NCI-H1417 (cell line): ENCODE measurements at regions not wholly inside any gene's neighbourhood (a gene's known extent, or its start where the extent isn't known, plus 50 kb on each side); places are given as distances from the start of the nearest gene placed in this dataset.
A peak's percentile ranks its signal among the peaks of the same experiment; 100 is the strongest.

ENCODE experiments used
- DNase-seq, 3 experiments: peaks; one replicate each; lab custom pipeline; 2025; lab: John Stamatoyannopoulos, UW

GRCh38 chr4:34678431-34678830, 1565.9 kb downstream of the ARAP2 start:
- no peak for DNase-seq

- no peak for DNase-seq
Observed at GRCh38 chr4:34679228-34679627, 1565.1 kb downstream of the ARAP2 start.

DNA sequence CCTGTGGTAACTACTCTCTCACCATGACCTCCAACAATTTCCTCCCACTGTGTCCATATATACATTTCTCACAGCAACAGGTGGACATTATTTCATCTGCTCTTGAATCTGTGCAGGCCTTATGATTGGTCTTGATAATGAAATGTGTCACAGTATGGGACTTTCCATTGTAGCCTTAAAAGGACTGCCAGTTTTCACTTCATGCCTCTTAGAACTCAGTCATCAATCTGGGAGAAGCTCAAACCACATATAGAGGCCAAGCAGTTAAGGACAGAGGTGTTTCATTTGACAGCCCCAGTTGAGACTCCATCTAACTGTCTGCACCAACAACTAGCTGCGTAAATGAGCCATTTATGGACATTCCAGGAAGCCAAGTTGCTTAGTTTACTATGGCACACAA, 1534.8 kb downstream of the ARAP2 start:
- no peak for DNase-seq

- DNase-seq: no peak
Observed at GRCh38 chr4:34718576-34719245, 1525.6 kb downstream of the ARAP2 start.

- DNase-seq: peak in 2 of 3 experiments; percentile 68 to 83
Observed at GRCh38 chr4:34720571-34720970, 1523.7 kb downstream of the ARAP2 start.

GRCh38 chr4:34721835-34722234, 1522.5 kb downstream of the ARAP2 start:
- DNase-seq: no peak

DNA sequence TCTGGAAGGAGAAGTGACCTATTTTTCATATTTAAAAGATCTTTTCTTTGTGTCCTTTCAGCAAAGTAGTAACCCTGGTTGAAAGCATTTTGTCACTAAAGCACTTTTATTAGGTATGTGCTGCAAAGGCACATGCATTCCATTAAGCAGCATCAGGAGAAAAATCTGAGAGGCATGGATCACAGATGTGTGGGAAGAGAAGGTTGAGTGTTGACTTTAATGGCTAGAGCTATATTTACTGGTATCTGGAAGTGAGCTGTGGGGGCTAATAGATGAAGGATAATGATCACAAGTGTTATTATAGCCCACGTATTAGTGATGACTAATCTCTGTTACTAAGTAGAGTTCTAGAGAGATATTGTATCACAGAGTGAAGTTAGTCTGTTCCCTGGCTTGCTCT, 1520.7 kb downstream of the ARAP2 start:
- peak in 1 of 3 experiments; percentile 30 for DNase-seq

- DNase-seq: no peak
Observed at GRCh38 chr4:34724491-34724890, 1519.8 kb downstream of the ARAP2 start.

DNA sequence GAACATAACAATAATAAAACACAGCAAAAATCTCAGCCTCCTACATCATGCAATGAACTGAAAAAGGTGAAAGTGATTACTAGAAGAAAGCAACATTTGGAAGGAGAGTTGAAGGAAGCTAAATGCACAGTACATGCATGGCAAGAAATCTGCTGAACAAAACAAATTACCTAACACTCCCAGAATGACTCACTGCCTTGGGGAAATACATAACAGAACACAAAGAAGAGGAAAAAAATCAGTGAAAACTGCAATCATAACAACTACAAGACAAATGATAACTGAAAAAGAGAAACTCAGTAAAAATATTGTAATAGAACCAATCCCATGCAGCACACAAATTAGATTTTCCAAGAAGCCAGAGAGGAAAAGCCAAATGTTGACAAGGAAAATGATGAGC, 1513.2 kb downstream of the ARAP2 start:
- no peak for DNase-seq

DNA sequence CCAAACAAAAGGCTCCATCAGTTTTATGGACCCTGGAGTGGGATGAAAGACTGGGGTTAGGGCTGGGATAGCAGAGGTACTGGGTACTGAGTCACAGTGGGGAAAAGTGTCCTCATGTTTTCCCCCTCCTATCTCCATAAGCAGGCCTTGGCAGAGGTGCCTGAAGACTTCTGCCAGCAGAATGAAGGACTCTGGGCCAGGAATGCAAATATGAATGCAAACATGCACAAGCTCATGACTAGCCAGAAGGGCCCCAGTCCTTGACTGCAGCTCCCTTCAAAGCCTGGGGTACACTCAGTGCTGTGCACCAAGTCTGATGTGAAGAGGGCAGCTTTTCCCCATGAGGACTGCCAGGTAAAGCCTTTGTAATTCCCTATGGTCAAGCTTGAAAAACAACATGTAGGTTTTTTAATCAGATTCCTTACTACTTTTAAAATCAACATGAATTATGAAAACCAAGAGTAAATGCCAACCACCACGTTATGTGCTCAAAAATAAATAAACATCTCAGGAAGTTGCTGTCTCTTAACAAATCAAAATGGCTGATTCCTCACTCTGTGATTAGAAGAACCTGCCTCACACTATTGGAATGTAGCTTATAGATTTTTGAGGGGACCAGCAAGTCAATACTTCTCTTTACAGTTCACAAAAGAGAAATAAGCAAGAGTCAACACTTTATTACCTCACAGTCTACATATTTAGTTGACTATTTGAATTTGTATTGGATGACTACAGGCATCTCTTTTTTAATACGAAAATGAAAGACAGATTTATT, 1512.0 kb downstream of the ARAP2 start:
- no peak for DNase-seq

- peak in 1 of 3 experiments; percentile 27 for DNase-seq
Observed at GRCh38 chr4:34733185-34733941, 1511.0 kb downstream of the ARAP2 start.

GRCh38 chr4:34766935-34767334, 1477.4 kb downstream of the ARAP2 start:
- no peak for DNase-seq

GRCh38 chr4:34767407-34767806, 1476.9 kb downstream of the ARAP2 start:
- no peak for DNase-seq

DNA sequence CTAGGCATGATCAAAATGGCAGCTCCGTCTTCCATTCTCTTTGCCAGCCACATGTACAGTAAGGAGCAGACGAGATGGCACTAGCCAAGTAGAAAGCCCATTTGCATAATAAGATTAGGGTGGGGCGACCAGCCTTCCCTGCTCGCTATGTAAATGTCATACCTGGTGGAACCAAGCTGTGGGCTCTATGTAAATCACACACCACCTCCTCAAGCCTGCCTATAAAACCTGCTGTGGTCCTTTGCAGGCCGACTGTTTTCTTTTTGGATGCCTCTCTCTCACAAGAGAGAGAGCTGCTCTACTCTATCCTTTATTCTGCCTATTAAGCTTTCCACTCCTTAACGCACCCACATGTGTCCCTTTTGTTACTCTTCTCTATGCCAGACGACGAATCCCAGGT, 1472.7 kb downstream of the ARAP2 start:
- DNase-seq: no peak

- DNase-seq: no peak
Observed at GRCh38 chr4:34790131-34790530, 1454.2 kb downstream of the ARAP2 start.

GRCh38 chr4:34791209-34791608, 1453.1 kb downstream of the ARAP2 start:
- no peak for DNase-seq

DNA sequence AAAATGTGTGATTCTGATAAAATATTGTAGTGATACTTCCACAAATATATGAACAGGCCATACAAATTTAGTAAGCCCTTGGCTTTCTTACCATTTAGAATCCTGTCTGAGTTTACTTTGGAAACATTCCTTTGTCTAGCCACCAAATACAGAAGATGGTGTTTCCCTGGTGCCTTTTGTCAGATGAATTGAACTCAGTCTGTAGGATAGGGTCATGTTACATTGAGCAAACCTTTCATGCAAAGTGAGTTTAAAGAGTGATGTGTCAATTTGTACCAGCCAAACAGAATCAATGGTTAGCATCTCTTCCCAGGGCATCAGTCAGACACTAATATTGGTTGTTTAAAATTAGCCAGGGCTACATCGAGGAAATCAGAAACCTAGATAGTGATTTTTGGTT, 1443.4 kb downstream of the ARAP2 start:
- peak in 1 of 3 experiments; percentile 16 for DNase-seq

DNA sequence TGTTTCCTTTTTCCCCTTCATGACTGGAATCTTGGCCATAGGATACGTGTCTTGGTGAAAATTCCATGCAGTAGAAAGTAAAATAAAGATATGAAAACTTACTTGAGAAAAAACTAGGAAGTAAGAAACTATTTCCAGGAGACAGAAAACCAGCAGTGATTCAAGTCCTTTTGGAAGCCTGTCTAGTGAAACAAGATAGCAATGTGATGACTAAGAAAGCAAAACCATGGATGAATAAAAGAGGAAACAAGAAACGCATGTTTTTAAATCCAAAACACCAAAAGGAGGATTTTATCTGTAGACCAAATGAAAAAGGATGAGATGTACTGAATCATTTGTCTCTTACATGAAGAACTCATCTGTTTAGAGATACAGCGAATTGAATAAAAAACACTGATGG, 1430.0 kb downstream of the ARAP2 start:
- no peak for DNase-seq

DNA sequence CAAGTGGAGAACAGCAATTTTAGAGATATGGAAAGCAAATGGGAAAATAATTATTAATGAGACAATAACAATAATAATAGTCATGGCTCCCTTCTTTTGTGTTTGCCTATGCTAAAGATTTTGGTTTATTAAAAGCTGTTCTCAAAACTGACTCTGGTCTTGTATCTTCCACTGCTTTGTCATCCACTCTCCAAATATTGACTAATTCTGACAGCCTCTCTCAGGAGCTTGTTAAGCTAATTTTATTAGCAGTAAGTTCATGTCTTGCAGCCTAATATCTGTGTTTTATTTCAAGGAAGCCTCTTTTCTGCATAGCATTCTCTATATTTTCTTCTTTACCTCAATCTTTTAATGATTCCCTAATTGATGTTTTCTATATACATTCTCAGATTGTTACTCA, 1419.8 kb downstream of the ARAP2 start:
- DNase-seq: no peak

DNA sequence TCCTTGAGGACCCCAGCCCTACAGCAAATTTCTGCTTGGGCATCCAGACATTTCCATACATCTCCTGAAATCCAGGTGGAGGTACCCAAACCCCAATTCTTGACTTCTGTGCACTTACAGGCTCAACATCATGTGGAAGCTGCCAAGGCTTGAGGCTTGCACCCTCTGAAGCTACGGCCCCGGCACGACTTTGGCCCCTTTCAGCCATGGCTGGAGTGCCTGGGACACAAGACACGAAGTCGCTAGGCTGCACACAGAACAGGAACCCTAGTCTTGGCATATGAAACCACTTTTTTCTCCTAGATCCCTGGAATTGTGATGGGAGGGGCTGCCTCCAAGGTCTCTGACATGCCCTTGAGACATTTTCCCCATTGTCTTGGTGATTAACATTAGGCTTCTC, 1417.7 kb downstream of the ARAP2 start:
- no peak for DNase-seq

- DNase-seq: no peak
Observed at GRCh38 chr4:34845926-34846325, 1398.4 kb downstream of the ARAP2 start.

DNA sequence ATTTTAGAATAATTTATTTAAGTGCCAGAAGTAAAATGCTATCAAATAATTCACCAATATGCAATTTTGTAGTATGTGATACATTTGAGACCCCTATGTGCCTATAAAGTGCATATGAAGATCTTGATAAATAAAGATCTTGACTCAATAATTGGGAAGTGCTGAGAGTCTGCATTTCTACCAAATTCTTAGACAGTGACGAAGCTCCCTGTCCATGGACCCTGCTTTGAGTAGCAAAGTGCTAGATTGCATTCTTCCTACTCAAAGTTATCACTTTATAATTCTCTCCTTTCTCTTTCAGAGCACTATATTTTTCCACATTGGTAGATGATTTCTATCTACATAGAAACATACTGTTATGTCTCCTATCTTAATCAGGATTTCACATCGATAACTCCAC, 1393.9 kb downstream of the ARAP2 start:
- no peak for DNase-seq

- no peak for DNase-seq
Observed at GRCh38 chr4:34850968-34851367, 1393.3 kb downstream of the ARAP2 start.
